Smooth muscle cell (in vitro differentiated cells): ENCODE measurements at regions not wholly inside any gene's neighbourhood (a gene's known extent, or its start where the extent isn't known, plus 50 kb on each side); places are given as distances from the start of the nearest gene placed in this dataset.

ENCODE experiments used
- DNase-seq: peaks from one replicate; lab custom pipeline; 2025; ENCODE audit not compliant: unreplicated experiment; lab: John Stamatoyannopoulos, UW
- H2AFZ ChIP-seq: fragments of 200-600 bp; sonication (generic); 2 replicates; pipeline ENCODE4 v1.6.0; 2016; ENCODE audit warnings: antibody characterized with exemption, low read depth, mild to moderate bottlenecking
- H3F3A ChIP-seq: fragments of 200-600 bp; sonication (generic); 2 replicates; pipeline ENCODE4 v1.6.0; 2017; ENCODE audit warnings: antibody characterized with exemption, low read depth
- H3K27ac ChIP-seq: fragments of 200-600 bp; sonication (generic); 2 replicates; pipeline ENCODE4 v1.5.1; 2016; ENCODE audit warnings: low read depth, mild to moderate bottlenecking
- H3K27me3 ChIP-seq: fragments of 200-600 bp; sonication (generic); 2 replicates; pipeline ENCODE4 v1.6.1; 2016; ENCODE audit warnings: low read depth, mild to moderate bottlenecking
- H3K36me3 ChIP-seq: fragments of 200-600 bp; sonication (generic); 2 replicates; pipeline ENCODE4 v1.5.1; 2016; ENCODE audit warnings: low read depth
- H3K4me1 ChIP-seq: fragments of 200-600 bp; sonication (generic); 2 replicates; pipeline ENCODE4 v1.5.1; 2016; ENCODE audit warnings: low read depth
- H3K4me2 ChIP-seq: fragments of 200-600 bp; sonication (generic); 2 replicates; pipeline ENCODE4 v1.6.0; 2016; ENCODE audit warnings: mild to moderate bottlenecking
- H3K4me3 ChIP-seq: fragments of 200-600 bp; sonication (generic); 2 replicates; pipeline ENCODE4 v1.5.1; 2016; ENCODE audit warnings: mild to moderate bottlenecking
- H3K79me2 ChIP-seq: fragments of 200-600 bp; sonication (generic); 2 replicates; pipeline ENCODE4 v1.6.0; 2016; ENCODE audit warnings: low read depth, mild to moderate bottlenecking
- H3K9ac ChIP-seq: fragments of 200-600 bp; sonication (generic); 2 replicates; pipeline ENCODE4 v1.6.0; 2016; ENCODE audit warnings: low read depth
- H3K9me3 ChIP-seq: fragments of 200-600 bp; sonication (generic); replicated peaks from 2 replicates; pipeline ENCODE4 v1.5.1; 2016; ENCODE audit warnings: low read depth
- H4K20me1 ChIP-seq: fragments of 200-600 bp; sonication (generic); 2 replicates; pipeline ENCODE4 v1.6.0; 2016; ENCODE audit warnings: low read depth
- CTCF ChIP-seq: fragments of 200-600 bp; sonication (generic); IDR thresholded peaks from 2 replicates; pipeline ENCODE4 v1.5.1; 2017; ENCODE audit warnings: borderline replicate concordance, mild to moderate bottlenecking, antibody characterized with exemption; ENCODE audit not compliant: insufficient read depth, poor library complexity, severe bottlenecking
- WGBS: methylation state at CpG from one replicate; pipeline ENCODE4 v1.1.7; 2016; ENCODE audit warnings: low lambda C conversion rate; 5-methylcytosine and 5-hydroxymethylcytosine counted together

- H3F3A ChIP-seq, result no peaks in the 10 kb centered on the region
- no peaks in the 10 kb centered on the region for H3K9me3 ChIP-seq
- WGBS, result 97% methylated on average over 2 of the region's 2 CpGs
- no peak overlapping the region for H3K4me3 ChIP-seq
- no peaks in the 10 kb centered on the region for H3K36me3 ChIP-seq
- no peak overlapping the region for H3K9ac ChIP-seq
- H2AFZ ChIP-seq, result no peak overlapping the region
- no peak overlapping the region for H3K4me2 ChIP-seq
- no peaks in the 10 kb centered on the region for H3K27me3 ChIP-seq
- no peaks in the 10 kb centered on the region for H4K20me1 ChIP-seq
- DNase-seq, result no peak
- TF ChIP-seq CTCF, result no peak
- H3K79me2 ChIP-seq, result no peaks in the 10 kb centered on the region
- H3K4me1 ChIP-seq, result no peaks in the 10 kb centered on the region
- H3K27ac ChIP-seq, result no peak overlapping the region
Measured at GRCh38 chr3:72233571-72233970, 448.6 kb upstream of the PROK2 start.

GRCh38 chr3:72232777-72233176, 447.8 kb upstream of the PROK2 start:
- H3F3A ChIP-seq, result no peaks in the 10 kb centered on the region
- no peak overlapping the region for H3K27ac ChIP-seq
- H3K27me3 ChIP-seq, result no peaks in the 10 kb centered on the region
- WGBS, result 73% methylated on average over 6 of the region's 6 CpGs
- H3K4me1 ChIP-seq, result no peaks in the 10 kb centered on the region
- no peak overlapping the region for H3K9ac ChIP-seq
- DNase-seq, result no peak
- H3K79me2 ChIP-seq, result no peaks in the 10 kb centered on the region
- H3K4me3 ChIP-seq, result no peak overlapping the region
- no peak overlapping the region for H2AFZ ChIP-seq
- H3K36me3 ChIP-seq, result no peaks in the 10 kb centered on the region
- no peak overlapping the region for H3K4me2 ChIP-seq
- H3K9me3 ChIP-seq, result no peaks in the 10 kb centered on the region
- H4K20me1 ChIP-seq, result no peaks in the 10 kb centered on the region
- no peak for TF ChIP-seq CTCF

- Histone ChIP-seq H3K4me1 (no peaks in the 10 kb centered on the region), H3K9ac (no peak overlapping the region), H3F3A (no peaks in the 10 kb centered on the region), H3K9me3 (no peaks in the 10 kb centered on the region), H4K20me1 (no peaks in the 10 kb centered on the region), H3K79me2 (no peaks in the 10 kb centered on the region), H3K4me3 (no peak overlapping the region), H3K27ac (no peak overlapping the region), H3K27me3 (no peaks in the 10 kb centered on the region), H2AFZ (no peak overlapping the region), H3K36me3 (no peaks in the 10 kb centered on the region), H3K4me2 (no peak overlapping the region)
- WGBS, result 96% methylated on average over 4 of the region's 4 CpGs
- TF ChIP-seq CTCF, result no peak
- DNase-seq, result no peak
Measured at GRCh38 chr3:72232331-72232730, 447.4 kb upstream of the PROK2 start.

- no peaks in the 10 kb centered on the region for H3K36me3 ChIP-seq
Measured at GRCh38 chr3:72231439-72232196, 446.7 kb upstream of the PROK2 start.

More at GRCh38 chr3:72231439-72232196, 446.7 kb upstream of the PROK2 start:
- no peak for DNase-seq
- Histone ChIP-seq H2AFZ (no peak overlapping the region), H3K4me2 (no peak overlapping the region), H3K9ac (no peak overlapping the region), H3K4me1 (no peaks in the 10 kb centered on the region), H3K79me2 (no peaks in the 10 kb centered on the region), H3K27me3 (no peaks in the 10 kb centered on the region), H3K4me3 (no peak overlapping the region), H3F3A (no peaks in the 10 kb centered on the region), H3K27ac (no peak overlapping the region), H4K20me1 (no peaks in the 10 kb centered on the region), H3K9me3 (no peaks in the 10 kb centered on the region)
- 73% methylated on average over 10 of the region's 10 CpGs for WGBS
- TF ChIP-seq CTCF, result no peak
